ENCODE measurements at regions not wholly inside any gene's neighbourhood (a gene's known extent, or its start where the extent isn't known, plus 50 kb on each side); places are given as distances from the start of the nearest gene placed in this dataset.

DNA sequence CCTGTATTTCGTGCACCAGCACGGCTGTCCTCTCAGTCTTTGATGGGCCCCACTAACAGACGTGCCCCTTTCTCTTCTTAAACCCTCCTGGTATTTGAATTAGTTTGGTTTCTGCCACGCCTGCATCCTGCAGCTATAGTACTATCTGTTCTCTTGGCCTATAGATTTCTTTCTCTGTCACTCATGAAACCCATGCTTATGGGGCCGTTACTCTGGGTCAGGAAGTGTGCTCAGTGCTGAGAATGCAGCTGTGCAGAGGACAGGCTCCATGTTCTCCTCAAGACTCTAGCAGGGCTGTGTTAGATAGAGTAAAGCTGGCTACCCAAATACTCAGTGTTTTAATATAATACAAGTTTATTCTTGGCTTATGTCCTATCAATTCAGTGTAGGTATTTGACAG, 180.0 kb downstream of the INSIG2 start:
- no peak for TF ChIP-seq EZH2phosphoT487 (IDR thresholded peaks at IDR 0.05; ENCODE audit: borderline replicate concordance)
- TF ChIP-seq, protein P1, sequence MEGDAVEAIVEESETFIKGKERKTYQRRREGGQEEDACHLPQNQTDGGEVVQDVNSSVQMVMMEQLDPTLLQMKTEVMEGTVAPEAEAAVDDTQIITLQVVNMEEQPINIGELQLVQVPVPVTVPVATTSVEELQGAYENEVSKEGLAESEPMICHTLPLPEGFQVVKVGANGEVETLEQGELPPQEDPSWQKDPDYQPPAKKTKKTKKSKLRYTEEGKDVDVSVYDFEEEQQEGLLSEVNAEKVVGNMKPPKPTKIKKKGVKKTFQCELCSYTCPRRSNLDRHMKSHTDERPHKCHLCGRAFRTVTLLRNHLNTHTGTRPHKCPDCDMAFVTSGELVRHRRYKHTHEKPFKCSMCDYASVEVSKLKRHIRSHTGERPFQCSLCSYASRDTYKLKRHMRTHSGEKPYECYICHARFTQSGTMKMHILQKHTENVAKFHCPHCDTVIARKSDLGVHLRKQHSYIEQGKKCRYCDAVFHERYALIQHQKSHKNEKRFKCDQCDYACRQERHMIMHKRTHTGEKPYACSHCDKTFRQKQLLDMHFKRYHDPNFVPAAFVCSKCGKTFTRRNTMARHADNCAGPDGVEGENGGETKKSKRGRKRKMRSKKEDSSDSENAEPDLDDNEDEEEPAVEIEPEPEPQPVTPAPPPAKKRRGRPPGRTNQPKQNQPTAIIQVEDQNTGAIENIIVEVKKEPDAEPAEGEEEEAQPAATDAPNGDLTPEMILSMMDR (conservative IDR thresholded peaks at IDR 0.05; ENCODE audit: low read length): no peak
